Sigmoid colon (tissue), 6 donors: ENCODE measurements at regions not wholly inside any gene's neighbourhood (a gene's known extent, or its start where the extent isn't known, plus 50 kb on each side); places are given as distances from the start of the nearest gene placed in this dataset.

ENCODE experiments used
- DNase-seq: peaks from one replicate; pipeline ENCODE4 v3.0.0-alpha.2; 2019
- H3K27ac ChIP-seq, 4 donors: fragments of 200-600 bp; sonication (generic); one replicate each; pipeline ENCODE4 v1.5.1; 2016 to 2019; ENCODE audit warnings: mild to moderate bottlenecking in 1 of 4
- H3K27me3 ChIP-seq, 3 donors: fragments of 200-600 bp; sonication (generic); one replicate each; pipeline ENCODE4 v1.5.1; 2019; ENCODE audit warnings: mild to moderate bottlenecking in 1 of 3
- H3K36me3 ChIP-seq, 4 donors: fragments of 200-600 bp; sonication (generic); one replicate each; pipeline ENCODE4 v1.5.1; 2016 to 2019
- H3K4me1 ChIP-seq, 4 donors: fragments of 200-600 bp; sonication (generic); one replicate each; pipeline ENCODE4 v1.5.1; 2017 to 2019
- H3K4me3 ChIP-seq, 4 donors: fragments of 200-600 bp; sonication (generic); one replicate each; pipeline ENCODE4 v1.5.1; 2017 to 2019; ENCODE audit warnings: mild to moderate bottlenecking in 2 of 4, moderate library complexity in 1 of 4
- H3K9me3 ChIP-seq, 4 donors: fragments of 200-600 bp in 3 of 4; sonication (generic) in 3 of 4; one replicate each; pipeline versions ENCODE4 v1.5.1 to v1.6.1; 2013 to 2019
- EP300 ChIP-seq, 4 donors: sonication (generic); formaldehyde crosslinking; IDR thresholded peaks; one replicate each; pipeline ENCODE4 v1.6.1; 2017; ENCODE audit warnings: antibody characterized with exemption in 4 of 4
- POLR2A ChIP-seq, 2 donors: fragments of 450-650 bp; IDR thresholded peaks; one replicate each; pipeline ENCODE4 v1.6.1; 2016; ENCODE audit warnings: antibody characterized with exemption in 2 of 2, mild to moderate bottlenecking in 2 of 2, moderate library complexity in 2 of 2
- POLR2AphosphoS5 ChIP-seq, 4 donors: sonication (generic); formaldehyde crosslinking; IDR thresholded peaks; one replicate each; pipeline ENCODE4 v1.6.1; 2017; ENCODE audit warnings: antibody characterized with exemption in 4 of 4
- WGBS, 2 donors: extraction: QIAGEN DNeasy Blood & Tissue Kit; methylation state at CpG; one replicate each; pipeline ENCODE4 v1.1.7; 2013; 5-methylcytosine and 5-hydroxymethylcytosine counted together
- intact Hi-C: fragments of 100-400 bp; cut with DNase I; formaldehyde crosslinking; loops from one replicate; pipeline ENCODE4 v1.15.1; 2023
- TF ChIP-seq, protein P1 (sequence below), 4 experiments: fragments of 450-650 bp in 3 of 4; fragments of 200-600 bp in 1 of 4; IDR thresholded peaks; one replicate each; pipeline ENCODE4 v1.5.1; 2016 to 2019; ENCODE audit warnings: antibody characterized with exemption in 4 of 4, mild to moderate bottlenecking in 3 of 4, moderate library complexity in 2 of 4
- donor health status: healthy with polysubstance abuse.
- donor health status: healthy.

DNA sequence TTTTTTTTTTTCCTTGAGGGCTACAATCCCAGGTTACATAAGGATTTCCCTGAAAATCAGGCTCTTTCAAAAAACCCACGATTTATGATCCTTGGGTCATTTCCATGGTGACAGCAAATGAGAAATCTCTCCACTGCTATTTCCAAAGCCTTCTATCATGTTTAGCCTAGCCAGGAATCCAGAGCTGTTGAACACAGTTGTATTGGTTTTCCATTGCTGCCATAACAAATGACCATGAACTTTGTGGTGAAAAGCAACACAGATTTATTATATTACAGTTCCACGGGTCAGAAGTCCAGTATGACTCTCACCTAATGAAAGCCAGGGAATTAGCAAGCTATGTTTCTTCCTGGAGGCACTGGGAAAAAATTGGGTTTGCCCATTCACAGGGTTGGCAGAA, 106.6 kb downstream of the MAF start:
- WGBS, 2 donors, result 29 to 66% methylated on average over 2 of the region's 2 CpGs
- H3K27ac ChIP-seq, result no peak overlapping the region

DNA sequence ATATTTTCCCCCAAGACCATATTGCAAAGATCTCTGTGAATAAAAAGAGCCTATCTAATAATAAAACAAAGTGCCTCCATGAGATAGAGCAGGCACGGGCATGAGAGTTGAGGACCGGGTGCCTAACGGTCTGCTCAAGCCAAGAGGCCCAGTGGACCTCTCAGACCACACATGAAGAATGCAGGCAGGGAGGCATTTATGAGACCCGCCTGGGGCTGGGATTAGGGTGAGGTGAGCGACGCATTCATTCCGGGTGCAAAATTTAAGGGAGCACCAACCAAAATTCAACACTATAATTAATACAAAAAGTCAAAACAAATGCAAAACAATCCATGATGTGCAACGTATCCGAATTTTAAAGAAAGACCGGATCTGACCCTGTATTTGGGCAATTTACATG, 108.5 kb downstream of the MAF start:
- intact Hi-C loops, result no loop called here
- Histone ChIP-seq H3K4me3 (no peak overlapping the region), H3K9me3 (no peaks in the 10 kb centered on the region), H3K4me1 (no peaks in the 10 kb centered on the region), H3K27me3 (no peaks in the 10 kb centered on the region), H3K36me3 (no peaks in the 10 kb centered on the region), H3K27ac (no peak overlapping the region)
- TF ChIP-seq, protein P1, sequence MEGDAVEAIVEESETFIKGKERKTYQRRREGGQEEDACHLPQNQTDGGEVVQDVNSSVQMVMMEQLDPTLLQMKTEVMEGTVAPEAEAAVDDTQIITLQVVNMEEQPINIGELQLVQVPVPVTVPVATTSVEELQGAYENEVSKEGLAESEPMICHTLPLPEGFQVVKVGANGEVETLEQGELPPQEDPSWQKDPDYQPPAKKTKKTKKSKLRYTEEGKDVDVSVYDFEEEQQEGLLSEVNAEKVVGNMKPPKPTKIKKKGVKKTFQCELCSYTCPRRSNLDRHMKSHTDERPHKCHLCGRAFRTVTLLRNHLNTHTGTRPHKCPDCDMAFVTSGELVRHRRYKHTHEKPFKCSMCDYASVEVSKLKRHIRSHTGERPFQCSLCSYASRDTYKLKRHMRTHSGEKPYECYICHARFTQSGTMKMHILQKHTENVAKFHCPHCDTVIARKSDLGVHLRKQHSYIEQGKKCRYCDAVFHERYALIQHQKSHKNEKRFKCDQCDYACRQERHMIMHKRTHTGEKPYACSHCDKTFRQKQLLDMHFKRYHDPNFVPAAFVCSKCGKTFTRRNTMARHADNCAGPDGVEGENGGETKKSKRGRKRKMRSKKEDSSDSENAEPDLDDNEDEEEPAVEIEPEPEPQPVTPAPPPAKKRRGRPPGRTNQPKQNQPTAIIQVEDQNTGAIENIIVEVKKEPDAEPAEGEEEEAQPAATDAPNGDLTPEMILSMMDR (IDR thresholded peaks at IDR 0.05), result no peak
- 80 to 90% methylated on average over 10 of the region's 10 CpGs for WGBS, 2 donors
- no peak for DNase-seq

More for the DNA sequence above, 106.6 kb downstream of the MAF start:
- no peak for TF ChIP-seq POLR2AphosphoS5 (IDR thresholded peaks at IDR 0.05)
- TF ChIP-seq, protein P1 (IDR thresholded peaks at IDR 0.05), result no peak
- no peak for TF ChIP-seq POLR2A (IDR thresholded peaks at IDR 0.05)
- TF ChIP-seq EP300 (IDR thresholded peaks at IDR 0.05), result no peak
- H3K27me3 ChIP-seq, result no peaks in the 10 kb centered on the region
- H3K4me1 ChIP-seq, result no peaks in the 10 kb centered on the region
- intact Hi-C loops, result no loop called here
- no peak for DNase-seq
- H3K9me3 ChIP-seq, result no peaks in the 10 kb centered on the region
- no peak overlapping the region for H3K4me3 ChIP-seq
- H3K36me3 ChIP-seq, result no peaks in the 10 kb centered on the region

DNA sequence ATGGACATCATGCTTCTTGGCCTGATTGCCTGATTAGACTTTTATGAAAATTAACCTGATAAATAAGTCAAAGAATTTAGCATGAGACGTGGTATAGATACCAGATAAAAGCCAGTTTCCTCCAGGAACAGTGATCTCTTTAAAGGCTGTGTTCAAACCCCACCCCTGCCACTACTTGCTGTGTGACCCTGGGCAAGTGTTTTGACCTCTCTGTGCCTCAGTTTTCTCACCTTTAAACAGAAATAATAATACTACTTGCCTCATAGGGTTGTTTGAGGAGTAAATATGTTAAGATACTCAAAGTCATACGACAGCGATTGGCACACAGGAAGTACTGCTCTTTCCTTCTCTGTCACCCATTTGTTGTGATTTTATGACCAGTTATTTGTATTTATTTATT, 115.5 kb downstream of the MAF start:
- WGBS, 2 donors, result 78 to 85% methylated on average over 3 of the region's 3 CpGs
- Histone ChIP-seq H3K27me3 (no peaks in the 10 kb centered on the region), H3K27ac (no peak overlapping the region), H3K4me3 (no peak overlapping the region), H3K9me3 (no peaks in the 10 kb centered on the region), H3K36me3 (no peaks in the 10 kb centered on the region), H3K4me1 (no peaks in the 10 kb centered on the region)
- intact Hi-C loops, result no loop called here
- TF ChIP-seq EP300 (IDR thresholded peaks at IDR 0.05) (no peak), POLR2A (IDR thresholded peaks at IDR 0.05) (no peak), POLR2AphosphoS5 (IDR thresholded peaks at IDR 0.05) (no peak)
- TF ChIP-seq, protein P1 (IDR thresholded peaks at IDR 0.05), result no peak
- no peak for DNase-seq

DNA sequence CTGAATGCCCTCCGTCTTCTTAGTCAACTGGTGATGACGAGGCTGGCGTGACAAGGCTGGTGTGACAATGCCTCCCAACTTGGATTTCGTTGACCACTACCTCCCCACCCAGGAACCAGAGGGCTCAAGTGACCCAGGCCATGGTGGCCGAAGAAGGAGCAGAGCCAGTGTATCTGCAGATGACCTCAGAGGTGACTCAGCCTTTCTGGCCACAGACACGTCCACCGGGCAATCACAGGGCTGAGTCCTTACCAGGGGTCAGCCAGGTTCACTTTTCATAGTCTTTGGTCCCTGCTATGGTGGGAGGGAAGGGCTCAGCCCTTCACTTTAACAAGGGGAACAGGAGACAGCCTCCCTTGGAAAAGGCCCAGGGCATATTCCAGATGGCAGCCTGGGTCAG, 116.3 kb downstream of the MAF start:
- H3K36me3 ChIP-seq, result no peaks in the 10 kb centered on the region
- WGBS, 2 donors, result 85 to 86% methylated on average over 7 of the region's 7 CpGs
- TF ChIP-seq POLR2AphosphoS5 (IDR thresholded peaks at IDR 0.05) (no peak), POLR2A (IDR thresholded peaks at IDR 0.05) (no peak), EP300 (IDR thresholded peaks at IDR 0.05) (no peak)
- TF ChIP-seq, protein P1 (IDR thresholded peaks at IDR 0.05), result no peak
- H3K4me3 ChIP-seq, result no peak overlapping the region
- no peak overlapping the region for H3K27ac ChIP-seq
- intact Hi-C loops, result no loop called here
- no peaks in the 10 kb centered on the region for H3K27me3 ChIP-seq
- no peaks in the 10 kb centered on the region for H3K4me1 ChIP-seq
- H3K9me3 ChIP-seq, result no peaks in the 10 kb centered on the region
- DNase-seq, result no peak

DNA sequence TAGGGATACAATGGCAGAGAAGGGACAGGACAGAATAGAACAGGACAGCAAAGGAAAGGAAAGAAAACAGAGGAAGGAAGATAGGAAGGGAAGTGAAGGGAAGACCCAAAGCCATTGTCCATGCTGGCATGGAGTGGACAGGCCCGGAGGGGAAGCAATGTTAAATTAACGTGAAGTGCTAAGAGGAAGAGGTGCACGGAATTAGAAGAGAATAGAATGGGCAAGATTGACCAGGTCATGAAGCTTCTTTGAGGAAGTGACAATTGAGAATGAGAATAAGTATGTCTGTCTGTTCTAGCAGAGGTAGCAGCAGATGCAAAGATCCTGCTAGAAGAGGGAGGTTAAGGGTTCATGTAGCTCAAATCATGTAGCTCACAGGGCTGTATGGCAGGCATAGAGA, 117.2 kb downstream of the MAF start:
- intact Hi-C loops, result no loop called here
- Histone ChIP-seq H3K36me3 (no peaks in the 10 kb centered on the region), H3K9me3 (no peaks in the 10 kb centered on the region), H3K27me3 (no peaks in the 10 kb centered on the region), H3K4me3 (no peak overlapping the region), H3K27ac (no peak overlapping the region), H3K4me1 (no peaks in the 10 kb centered on the region)
- DNase-seq, result no peak
- TF ChIP-seq EP300 (IDR thresholded peaks at IDR 0.05) (no peak), POLR2A (IDR thresholded peaks at IDR 0.05) (no peak)
- WGBS, 2 donors, result 79 to 88% methylated on average over 3 of the region's 3 CpGs
